K562 (cell line): ENCODE measurements at regions not wholly inside any gene's neighbourhood (a gene's known extent, or its start where the extent isn't known, plus 50 kb on each side); places are given as distances from the start of the nearest gene placed in this dataset.
A peak's percentile ranks its signal among the peaks of the same experiment; 100 is the strongest.

Source experiments
- ARID1B ChIP-seq: fragments of 450-650 bp; IDR thresholded peaks from 2 replicates; pipeline ENCODE4 v1.6.1; 2016; ENCODE audit warnings: antibody characterized with exemption, mild to moderate bottlenecking, inconsistent platforms
- ARID4B ChIP-seq: sonication (generic); formaldehyde crosslinking; IDR thresholded peaks from 2 replicates; pipeline ENCODE4 v1.8.0; 2022; ENCODE audit warnings: mild to moderate bottlenecking, missing genetic modification reagents
- ATF6 ChIP-seq: sonication (generic); formaldehyde crosslinking; IDR thresholded peaks from 2 replicates; pipeline ENCODE4 v1.4.0; 2020; ENCODE audit warnings: mild to moderate bottlenecking, missing genetic modification reagents
- CBFA2T2 ChIP-seq: fragments of 450-650 bp; conservative IDR thresholded peaks from 2 replicates; pipeline ENCODE4 v1.6.1; 2017; ENCODE audit warnings: mild to moderate bottlenecking
- FOSL1 ChIP-seq: fragments of 200-800 bp; sonication (Bioruptor generic); conservative IDR thresholded peaks from 2 replicates; pipeline ENCODE4 v1.6.1; 2016; ENCODE audit warnings: missing genetic modification characterization, missing compliant biosample characterization
- JUND ChIP-seq, 2 experiments: IDR thresholded peaks; 2 replicates in 1 of 2; 3 replicates in 1 of 2; pipeline ENCODE4 v1.6.1; 2011; ENCODE audit warnings: borderline replicate concordance in 2 of 2, low read depth in 2 of 2, low read length in 2 of 2, improper control_type of control experiment in 1 of 2, missing biosample characterization in 1 of 2, missing genetic modification characterization in 1 of 2, missing genetic modification reagents in 1 of 2
- OTX1 ChIP-seq: fragments of 450-650 bp; formaldehyde crosslinking; IDR thresholded peaks from 2 replicates; pipeline ENCODE4 v1.4.0; 2022; ENCODE audit warnings: mild to moderate bottlenecking
- RAD51 ChIP-seq: fragments of 450-650 bp; IDR thresholded peaks from 2 replicates; pipeline ENCODE4 v1.7.1; 2016; ENCODE audit warnings: low read depth, mild to moderate bottlenecking, borderline replicate concordance
- RBM39 ChIP-seq: fragments of 200-400 bp; formaldehyde crosslinking; optimal IDR thresholded peaks from 2 replicates; pipeline ENCODE3; 2018; ENCODE audit warnings: low read depth, low read length
- RCOR1 ChIP-seq, 2 experiments: IDR thresholded peaks; 2 replicates each; pipeline ENCODE4 v1.6.1; 2012; ENCODE audit warnings: low read depth in 2 of 2, low read length in 2 of 2, borderline replicate concordance in 1 of 2, improper control_type of control experiment in 1 of 2
- SAFB ChIP-seq: fragments of 200-400 bp; formaldehyde crosslinking; IDR thresholded peaks from 2 replicates; pipeline ENCODE4 v1.6.1; 2017; ENCODE audit warnings: low read depth, low read length, borderline replicate concordance
- SMAD3 ChIP-seq: fragments of 450-650 bp; formaldehyde crosslinking; conservative IDR thresholded peaks from 2 replicates; pipeline ENCODE4 v1.4.0; 2020; ENCODE audit warnings: mild to moderate bottlenecking
- TCF3 ChIP-seq: sonication (generic); formaldehyde crosslinking; IDR thresholded peaks from 2 replicates; pipeline ENCODE4 v1.4.0; 2020; ENCODE audit warnings: mild to moderate bottlenecking, missing genetic modification reagents
- U2AF1 ChIP-seq: fragments of 200-400 bp; formaldehyde crosslinking; optimal IDR thresholded peaks from 2 replicates; pipeline ENCODE3; 2017; ENCODE audit warnings: mild to moderate bottlenecking, low read depth, low read length, moderate library complexity
- USF1 ChIP-seq: sonication (generic); formaldehyde crosslinking; IDR thresholded peaks from 2 replicates; pipeline ENCODE4 v1.9.0; 2022; ENCODE audit warnings: mild to moderate bottlenecking, missing genetic modification reagents
- WHSC1 ChIP-seq: IDR thresholded peaks from one replicate; pipeline ENCODE4 v1.6.1; 2012; ENCODE audit warnings: low read length, control low read depth, inconsistent platforms
- ZBTB5 ChIP-seq: fragments of 450-650 bp; IDR thresholded peaks from 2 replicates; pipeline ENCODE4 v1.6.1; 2017; ENCODE audit warnings: antibody characterized with exemption
- ZNF3 ChIP-seq: fragments of 250-450 bp; sonication (Bioruptor Pico); IDR thresholded peaks from 2 replicates; pipeline ENCODE4 v1.5.0; 2021; ENCODE audit warnings: mild to moderate bottlenecking, moderate library complexity
- ZNF57 ChIP-seq: fragments of 450-650 bp; formaldehyde crosslinking; IDR thresholded peaks from 2 replicates; pipeline ENCODE4 v1.4.0; 2020; ENCODE audit warnings: mild to moderate bottlenecking, moderate library complexity

- TF ChIP-seq OTX1 (CRISPR knock-in tag) (no peak), ARID4B (CRISPR knock-in tag) (no peak), ZNF3 (CRISPR knock-in tag) (no peak), RAD51 (peak; percentile 60; the same call in 1 of the 2 replicates), SMAD3 (CRISPR knock-in tag) (no peak), U2AF1 (no peak), JUND (IDR thresholded peaks at IDR 0.05; ENCODE audit: borderline replicate concordance, low read depth, low read length) (peak; percentile 44; the same call in 1 of the 2 replicates), JUND (tag; IDR thresholded peaks at IDR 0.05; ENCODE audit: borderline replicate concordance, low read depth, low read length) (no peak; the same call in 2 of the 3 replicates), FOSL1 (tag) (peak; percentile 58; the same call in 1 of the 2 replicates), RBM39 (no peak), ZNF57 (CRISPR knock-in tag) (no peak), USF1 (CRISPR knock-in tag) (peak; percentile 53), ZBTB5 (no peak), ARID1B (peak; percentile 42; the same call in 1 of the 2 replicates), SAFB (no peak), ATF6 (CRISPR knock-in tag) (no peak), RCOR1 (IDR thresholded peaks at IDR 0.05; ENCODE audit: borderline replicate concordance in 1 of 2, low read depth in 2 of 2, low read length in 2 of 2) (peak in 1 of 2 experiments; percentile 23; a peak in 1 of 4 replicates), WHSC1 (no peak), CBFA2T2 (0 out of 2 replicates have a peak, but pooled peaks have one; percentile 20), TCF3 (CRISPR knock-in tag) (0 out of 2 replicates have a peak, but pooled peaks have one; percentile 25)
Observed at GRCh38 chr17:5672815-5673430, 88.6 kb upstream of the NLRP1 start (continued).
